GM19351 (cell line): ENCODE measurements at regions not wholly inside any gene's neighbourhood (a gene's known extent, or its start where the extent isn't known, plus 50 kb on each side); places are given as distances from the start of the nearest gene placed in this dataset.

ENCODE experiments used
- ATAC-seq: cut with Tn5 transposase; IDR thresholded peaks from one replicate; pipeline ENCODE4 v1.9.1; 2021; ENCODE audit warnings: mild to moderate bottlenecking, moderate library complexity; ENCODE audit not compliant: unreplicated experiment

GRCh38 chr10:55400075-55400849 is 599.2 kb upstream of the PCDH15 start:
- ATAC-seq, result no peak

- no peak for ATAC-seq
These were observed 597.5 kb upstream of the PCDH15 start for GRCh38 chr10:55398497-55398882.

GRCh38 chr10:55397777-55398496 is 596.9 kb upstream of the PCDH15 start:
- no peak for ATAC-seq

GRCh38 chr10:55378196-55378595 is 577.2 kb upstream of the PCDH15 start:
- no peak for ATAC-seq

GRCh38 chr10:55374917-55375316 is 573.9 kb upstream of the PCDH15 start:
- no peak for ATAC-seq

- no peak for ATAC-seq
These were observed 573.0 kb upstream of the PCDH15 start for GRCh38 chr10:55374060-55374459.

GRCh38 chr10:55369670-55370420 is 568.8 kb upstream of the PCDH15 start:
- no peak for ATAC-seq

- no peak for ATAC-seq
These were observed 567.4 kb upstream of the PCDH15 start for GRCh38 chr10:55368467-55368866.

GRCh38 chr10:55367555-55367954 is 566.5 kb upstream of the PCDH15 start:
- ATAC-seq, result no peak

GRCh38 chr10:55358539-55358938 is 557.5 kb upstream of the PCDH15 start:
- no peak for ATAC-seq

- no peak for ATAC-seq
These were observed 552.4 kb upstream of the PCDH15 start for GRCh38 chr10:55353414-55353813.

GRCh38 chr10:55351431-55351830 is 550.4 kb upstream of the PCDH15 start:
- no peak for ATAC-seq

- no peak for ATAC-seq
These were observed 547.5 kb upstream of the PCDH15 start for GRCh38 chr10:55348534-55348933.

GRCh38 chr10:55330486-55330885 is 529.5 kb upstream of the PCDH15 start:
- ATAC-seq, result no peak

- no peak for ATAC-seq
These were observed 528.8 kb upstream of the PCDH15 start for GRCh38 chr10:55329796-55330195.

- ATAC-seq, result no peak
These were observed 519.2 kb upstream of the PCDH15 start for GRCh38 chr10:55320187-55320700.

- no peak for ATAC-seq
These were observed 511.0 kb upstream of the PCDH15 start for GRCh38 chr10:55311848-55312635.

GRCh38 chr10:55310143-55310542 is 509.1 kb upstream of the PCDH15 start:
- ATAC-seq, result no peak

- no peak for ATAC-seq
These were observed 504.3 kb upstream of the PCDH15 start for GRCh38 chr10:55305285-55305684.

- ATAC-seq, result no peak
These were observed 486.3 kb upstream of the PCDH15 start for GRCh38 chr10:55287346-55287745.

- no peak for ATAC-seq
These were observed 482.0 kb upstream of the PCDH15 start for GRCh38 chr10:55283031-55283430.
